ENCODE measurements at regions not wholly inside any gene's neighbourhood (a gene's known extent, or its start where the extent isn't known, plus 50 kb on each side); places are given as distances from the start of the nearest gene placed in this dataset.

DNA sequence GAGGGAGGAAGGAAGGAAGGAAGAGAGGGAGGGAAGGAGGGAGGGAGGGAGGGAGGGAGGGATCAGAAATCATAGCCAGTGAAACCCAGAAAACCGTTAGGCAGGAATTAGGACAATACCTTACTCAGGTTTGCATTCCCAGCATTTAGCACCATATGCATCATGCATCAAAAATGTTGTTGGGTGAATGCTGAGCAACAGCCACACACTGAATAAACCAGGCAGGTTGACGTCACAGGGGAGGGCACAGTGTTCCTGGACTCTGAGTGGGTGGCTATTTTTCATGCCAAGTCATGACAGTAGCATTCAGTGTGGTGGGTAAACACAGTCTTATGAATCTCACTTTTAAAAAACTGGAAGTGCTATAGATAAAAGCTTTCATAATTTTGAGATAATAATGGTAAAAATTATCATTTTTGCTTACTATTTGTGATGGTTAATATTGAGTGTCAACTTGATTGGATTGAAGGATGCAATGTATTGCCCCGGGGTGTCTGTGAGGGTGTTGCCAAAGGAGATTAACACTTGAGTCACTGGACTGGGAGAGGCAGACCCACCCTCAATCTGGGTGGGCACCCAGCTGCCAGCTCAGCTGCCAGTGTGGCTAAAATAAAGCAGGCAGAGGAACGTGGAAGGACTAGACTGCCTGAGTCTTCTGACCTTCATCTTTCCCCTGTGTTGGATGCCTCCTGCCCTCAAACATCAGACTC lies 199.1 kb upstream of the PRKCQ start:
- TF ChIP-seq, protein P1, sequence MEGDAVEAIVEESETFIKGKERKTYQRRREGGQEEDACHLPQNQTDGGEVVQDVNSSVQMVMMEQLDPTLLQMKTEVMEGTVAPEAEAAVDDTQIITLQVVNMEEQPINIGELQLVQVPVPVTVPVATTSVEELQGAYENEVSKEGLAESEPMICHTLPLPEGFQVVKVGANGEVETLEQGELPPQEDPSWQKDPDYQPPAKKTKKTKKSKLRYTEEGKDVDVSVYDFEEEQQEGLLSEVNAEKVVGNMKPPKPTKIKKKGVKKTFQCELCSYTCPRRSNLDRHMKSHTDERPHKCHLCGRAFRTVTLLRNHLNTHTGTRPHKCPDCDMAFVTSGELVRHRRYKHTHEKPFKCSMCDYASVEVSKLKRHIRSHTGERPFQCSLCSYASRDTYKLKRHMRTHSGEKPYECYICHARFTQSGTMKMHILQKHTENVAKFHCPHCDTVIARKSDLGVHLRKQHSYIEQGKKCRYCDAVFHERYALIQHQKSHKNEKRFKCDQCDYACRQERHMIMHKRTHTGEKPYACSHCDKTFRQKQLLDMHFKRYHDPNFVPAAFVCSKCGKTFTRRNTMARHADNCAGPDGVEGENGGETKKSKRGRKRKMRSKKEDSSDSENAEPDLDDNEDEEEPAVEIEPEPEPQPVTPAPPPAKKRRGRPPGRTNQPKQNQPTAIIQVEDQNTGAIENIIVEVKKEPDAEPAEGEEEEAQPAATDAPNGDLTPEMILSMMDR (IDR thresholded peaks at IDR 0.05): no peak
- TF ChIP-seq POLR2A (IDR thresholded peaks at IDR 0.05) (no peak), POLR2AphosphoS5 (IDR thresholded peaks at IDR 0.05; ENCODE audit: insufficient read depth in 1 of 2, low read depth in 1 of 2) (no peak)

All from vagina (tissue), 2 donors.